OCI-LY7 (cell line): ENCODE measurements at regions not wholly inside any gene's neighbourhood (a gene's known extent, or its start where the extent isn't known, plus 50 kb on each side); places are given as distances from the start of the nearest gene placed in this dataset.

Source experiments
- EZH2phosphoT487 ChIP-seq: fragments of 200-600 bp; sonication (generic); IDR thresholded peaks from 2 replicates; pipeline ENCODE4 v1.6.1; 2018; ENCODE audit warnings: low read depth, borderline replicate concordance, mild to moderate bottlenecking, mixed run types, antibody characterized with exemption, low read length, moderate library complexity, mixed read lengths
- TF ChIP-seq, protein P1 (sequence below): fragments of 200-600 bp; sonication (generic); conservative IDR thresholded peaks from 2 replicates; pipeline ENCODE4 v1.5.1; 2014; ENCODE audit warnings: mild to moderate bottlenecking, antibody characterized with exemption, low read length, moderate library complexity, mixed read lengths

DNA sequence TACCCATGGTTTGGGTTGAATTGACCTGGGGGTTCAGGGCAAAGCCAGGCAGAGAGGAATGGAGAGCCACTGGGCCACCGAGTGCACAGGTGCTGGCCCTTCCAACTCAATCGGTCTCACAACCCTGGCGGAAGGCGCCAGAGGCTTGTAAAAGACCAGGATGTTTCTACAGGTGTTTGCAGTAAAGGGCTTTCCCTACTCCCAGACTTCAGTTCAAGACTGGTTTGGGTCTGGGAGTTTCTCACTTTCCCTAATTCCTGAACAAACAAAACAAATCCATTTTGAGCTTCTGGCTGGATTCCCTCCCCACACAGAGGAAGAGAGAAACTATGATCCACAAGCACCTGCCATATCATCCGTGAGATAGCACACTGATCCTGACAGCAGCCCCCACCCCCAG is 125.2 kb upstream of the KLF4 start:
- TF ChIP-seq, protein P1, sequence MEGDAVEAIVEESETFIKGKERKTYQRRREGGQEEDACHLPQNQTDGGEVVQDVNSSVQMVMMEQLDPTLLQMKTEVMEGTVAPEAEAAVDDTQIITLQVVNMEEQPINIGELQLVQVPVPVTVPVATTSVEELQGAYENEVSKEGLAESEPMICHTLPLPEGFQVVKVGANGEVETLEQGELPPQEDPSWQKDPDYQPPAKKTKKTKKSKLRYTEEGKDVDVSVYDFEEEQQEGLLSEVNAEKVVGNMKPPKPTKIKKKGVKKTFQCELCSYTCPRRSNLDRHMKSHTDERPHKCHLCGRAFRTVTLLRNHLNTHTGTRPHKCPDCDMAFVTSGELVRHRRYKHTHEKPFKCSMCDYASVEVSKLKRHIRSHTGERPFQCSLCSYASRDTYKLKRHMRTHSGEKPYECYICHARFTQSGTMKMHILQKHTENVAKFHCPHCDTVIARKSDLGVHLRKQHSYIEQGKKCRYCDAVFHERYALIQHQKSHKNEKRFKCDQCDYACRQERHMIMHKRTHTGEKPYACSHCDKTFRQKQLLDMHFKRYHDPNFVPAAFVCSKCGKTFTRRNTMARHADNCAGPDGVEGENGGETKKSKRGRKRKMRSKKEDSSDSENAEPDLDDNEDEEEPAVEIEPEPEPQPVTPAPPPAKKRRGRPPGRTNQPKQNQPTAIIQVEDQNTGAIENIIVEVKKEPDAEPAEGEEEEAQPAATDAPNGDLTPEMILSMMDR, result no peak
- TF ChIP-seq EZH2phosphoT487, result no peak
